Colonic mucosa (tissue), 4 donors: ENCODE measurements at regions not wholly inside any gene's neighbourhood (a gene's known extent, or its start where the extent isn't known, plus 50 kb on each side); places are given as distances from the start of the nearest gene placed in this dataset.

Experiments used
- DNase-seq: peaks from one replicate; pipeline ENCODE4 v3.0.0-alpha.2; 2020
- H3K27ac ChIP-seq: fragments of 200-600 bp; one replicate; pipeline ENCODE4 v1.8.0; 2021
- H3K27me3 ChIP-seq: fragments of 200-600 bp; one replicate; pipeline ENCODE4 v1.8.0; 2021
- H3K36me3 ChIP-seq: fragments of 200-600 bp; one replicate; pipeline ENCODE4 v1.8.0; 2021
- H3K4me1 ChIP-seq: fragments of 200-600 bp; one replicate; pipeline ENCODE4 v1.8.0; 2021; ENCODE audit warnings: mild to moderate bottlenecking
- H3K4me3 ChIP-seq: fragments of 200-600 bp; one replicate; pipeline ENCODE4 v1.8.0; 2021
- H3K9ac ChIP-seq, 2 donors: one replicate each; pipeline ENCODE4 v1.7.0; 2013; ENCODE audit warnings: control low read depth in 2 of 2, low read depth in 2 of 2, low read length in 2 of 2
- H3K9me3 ChIP-seq: fragments of 200-600 bp; one replicate; pipeline ENCODE4 v1.8.0; 2021
- CTCF ChIP-seq: fragments of 200-600 bp; IDR thresholded peaks from one replicate; pipeline ENCODE4 v1.8.0; 2022; ENCODE audit warnings: antibody characterized with exemption, mild to moderate bottlenecking
- intact Hi-C: fragments of 100-400 bp; cut with DNase I; formaldehyde crosslinking; loops from one replicate; pipeline ENCODE4 v1.14.1; 2022
- donor health status: healthy.
- donor health status: DM: no; HTN: no; CAD: no.
- donor health status: DM: no; HTN: no; CAD: no.

GRCh38 chr18:61172624-61173023 is 160.6 kb upstream of the CDH20 start:
- Histone ChIP-seq H3K4me3 (no peak overlapping the region), H3K27me3 (no peaks in the 10 kb centered on the region), H3K27ac (no peak overlapping the region), H3K9me3 (no peaks in the 10 kb centered on the region), H3K4me1 (no peaks in the 10 kb centered on the region), H3K36me3 (no peaks in the 10 kb centered on the region), H3K9ac (no peak overlapping the region)
- intact Hi-C loops: no loop called here
- TF ChIP-seq CTCF: no peak
- no peak for DNase-seq

- H3K4me3 ChIP-seq: no peak overlapping the region
- H3K27me3 ChIP-seq: no peaks in the 10 kb centered on the region
- no peaks in the 10 kb centered on the region for H3K36me3 ChIP-seq
- no peaks in the 10 kb centered on the region for H3K9me3 ChIP-seq
- no peak for TF ChIP-seq CTCF
- H3K27ac ChIP-seq: no peak overlapping the region
- intact Hi-C loops: no loop called here
- no peak for DNase-seq
- H3K9ac ChIP-seq: no peak overlapping the region
- H3K4me1 ChIP-seq: no peaks in the 10 kb centered on the region
These were observed 159.7 kb upstream of the CDH20 start for GRCh38 chr18:61173554-61173953.

- Histone ChIP-seq H3K27ac (no peak overlapping the region), H3K4me1 (no peaks in the 10 kb centered on the region), H3K9me3 (no peaks in the 10 kb centered on the region), H3K36me3 (no peaks in the 10 kb centered on the region), H3K27me3 (no peaks in the 10 kb centered on the region), H3K9ac (no peak overlapping the region), H3K4me3 (no peak overlapping the region)
- intact Hi-C loops: no loop called here
- no peak for TF ChIP-seq CTCF
- no peak for DNase-seq
These were observed 149.4 kb upstream of the CDH20 start for GRCh38 chr18:61183798-61184197.

GRCh38 chr18:61187971-61188370 is 145.3 kb upstream of the CDH20 start:
- Histone ChIP-seq H3K27me3 (no peaks in the 10 kb centered on the region), H3K9me3 (no peaks in the 10 kb centered on the region), H3K4me3 (no peak overlapping the region), H3K36me3 (no peaks in the 10 kb centered on the region), H3K9ac (no peak overlapping the region), H3K27ac (no peak overlapping the region), H3K4me1 (no peaks in the 10 kb centered on the region)
- intact Hi-C loops: no loop called here
- DNase-seq: no peak
- no peak for TF ChIP-seq CTCF

GRCh38 chr18:61189376-61189775 is 143.9 kb upstream of the CDH20 start:
- Histone ChIP-seq H3K4me1 (no peaks in the 10 kb centered on the region), H3K36me3 (no peaks in the 10 kb centered on the region), H3K4me3 (no peak overlapping the region), H3K27ac (no peak overlapping the region), H3K27me3 (no peaks in the 10 kb centered on the region), H3K9me3 (no peaks in the 10 kb centered on the region), H3K9ac (no peak overlapping the region)
- no peak for DNase-seq
- TF ChIP-seq CTCF: no peak
- intact Hi-C loops: no loop called here

GRCh38 chr18:61194726-61195125 is 138.5 kb upstream of the CDH20 start:
- Histone ChIP-seq H3K4me3 (no peak overlapping the region), H3K4me1 (no peaks in the 10 kb centered on the region), H3K36me3 (no peaks in the 10 kb centered on the region), H3K9me3 (no peaks in the 10 kb centered on the region), H3K27ac (no peak overlapping the region), H3K9ac (no peak overlapping the region), H3K27me3 (no peaks in the 10 kb centered on the region)
- intact Hi-C loops: no loop called here
- no peak for TF ChIP-seq CTCF
- DNase-seq: no peak
